ENCODE measurements at regions not wholly inside any gene's neighbourhood (a gene's known extent, or its start where the extent isn't known, plus 50 kb on each side); places are given as distances from the start of the nearest gene placed in this dataset.
A peak's percentile ranks its signal among the peaks of the same experiment; 100 is the strongest.

GRCh38 chr1:115218699-115219098 lies 119.3 kb downstream of the NGF start:
- peaks cover 34% of the 10 kb centered on the region for H3K4me1 ChIP-seq (ENCODE audit: control insufficient read depth, insufficient read depth, low read length)
- peak overlapping the region; percentile 76 for H3K9ac ChIP-seq (ENCODE audit: low read length)
- no peaks in the 10 kb centered on the region for H3K36me3 ChIP-seq (ENCODE audit: control insufficient read depth, insufficient read depth, low read length, severe bottlenecking)
- no peaks in the 10 kb centered on the region for H3K9me3 ChIP-seq (ENCODE audit: control insufficient read depth, low read length)
- no peak overlapping the region for H3K4me3 ChIP-seq (ENCODE audit: low read length)
- no peak for DNase-seq (ENCODE audit: low read depth)
- no peaks in the 10 kb centered on the region for H3K27me3 ChIP-seq (replicated peaks; ENCODE audit: control insufficient read depth, insufficient read depth, low read length)

- Histone ChIP-seq H3K4me1 (ENCODE audit: control insufficient read depth, insufficient read depth, low read length) (peaks cover 34% of the 10 kb centered on the region), H3K4me3 (ENCODE audit: low read length) (no peak overlapping the region), H3K36me3 (ENCODE audit: control insufficient read depth, insufficient read depth, low read length, severe bottlenecking) (no peaks in the 10 kb centered on the region), H3K9ac (ENCODE audit: low read length) (peak overlapping the region; percentile 24), H3K9me3 (ENCODE audit: control insufficient read depth, low read length) (no peaks in the 10 kb centered on the region), H3K27me3 (replicated peaks; ENCODE audit: control insufficient read depth, insufficient read depth, low read length) (no peaks in the 10 kb centered on the region)
- no peak for DNase-seq (ENCODE audit: low read depth)
Measured at GRCh38 chr1:115218034-115218405, 120.0 kb downstream of the NGF start.

- DNase-seq (ENCODE audit: low read depth) = no peak
- Histone ChIP-seq H3K4me3 (ENCODE audit: low read length) (no peak overlapping the region), H3K9me3 (ENCODE audit: control insufficient read depth, low read length) (no peaks in the 10 kb centered on the region), H3K4me1 (ENCODE audit: control insufficient read depth, insufficient read depth, low read length) (peaks cover 34% of the 10 kb centered on the region), H3K36me3 (ENCODE audit: control insufficient read depth, insufficient read depth, low read length, severe bottlenecking) (no peaks in the 10 kb centered on the region), H3K27me3 (replicated peaks; ENCODE audit: control insufficient read depth, insufficient read depth, low read length) (no peaks in the 10 kb centered on the region), H3K9ac (ENCODE audit: low read length) (peak overlapping the region; percentile 24)
Measured at GRCh38 chr1:115217150-115218033, 120.7 kb downstream of the NGF start.

- no peak overlapping the region for H3K4me3 ChIP-seq (ENCODE audit: low read length)
- no peak overlapping the region for H3K9ac ChIP-seq (ENCODE audit: low read length)
- H3K36me3 ChIP-seq (ENCODE audit: control insufficient read depth, insufficient read depth, low read length, severe bottlenecking) = no peaks in the 10 kb centered on the region
- no peaks in the 10 kb centered on the region for H3K27me3 ChIP-seq (replicated peaks; ENCODE audit: control insufficient read depth, insufficient read depth, low read length)
- no peak for DNase-seq (ENCODE audit: low read depth)
- no peaks in the 10 kb centered on the region for H3K9me3 ChIP-seq (ENCODE audit: control insufficient read depth, low read length)
- H3K4me1 ChIP-seq (ENCODE audit: control insufficient read depth, insufficient read depth, low read length) = peaks cover 38% of the 10 kb centered on the region
Measured at GRCh38 chr1:115215703-115216521, 122.1 kb downstream of the NGF start.

GRCh38 chr1:115215110-115215509 lies 122.9 kb downstream of the NGF start:
- Histone ChIP-seq H3K4me1 (ENCODE audit: control insufficient read depth, insufficient read depth, low read length) (peaks cover 34% of the 10 kb centered on the region), H3K4me3 (ENCODE audit: low read length) (no peak overlapping the region), H3K27me3 (replicated peaks; ENCODE audit: control insufficient read depth, insufficient read depth, low read length) (no peaks in the 10 kb centered on the region), H3K9ac (ENCODE audit: low read length) (no peak overlapping the region), H3K9me3 (ENCODE audit: control insufficient read depth, low read length) (no peaks in the 10 kb centered on the region), H3K36me3 (ENCODE audit: control insufficient read depth, insufficient read depth, low read length, severe bottlenecking) (no peaks in the 10 kb centered on the region)
- no peak for DNase-seq (ENCODE audit: low read depth)

- no peak for DNase-seq (ENCODE audit: low read depth)
Measured at GRCh38 chr1:115214098-115214497, 124.0 kb downstream of the NGF start.

GRCh38 chr1:115213130-115213529 lies 123.8 kb upstream of the TSPAN2 start:
- Histone ChIP-seq H3K27me3 (replicated peaks; ENCODE audit: control insufficient read depth, insufficient read depth, low read length) (no peaks in the 10 kb centered on the region), H3K4me3 (ENCODE audit: low read length) (no peak overlapping the region), H3K9ac (ENCODE audit: low read length) (no peak overlapping the region), H3K4me1 (ENCODE audit: control insufficient read depth, insufficient read depth, low read length) (peaks cover 31% of the 10 kb centered on the region), H3K36me3 (ENCODE audit: control insufficient read depth, insufficient read depth, low read length, severe bottlenecking) (no peaks in the 10 kb centered on the region), H3K9me3 (ENCODE audit: control insufficient read depth, low read length) (no peaks in the 10 kb centered on the region)
- DNase-seq (ENCODE audit: low read depth) = no peak

More at GRCh38 chr1:115214098-115214497, 124.0 kb downstream of the NGF start:
- Histone ChIP-seq H3K27me3 (replicated peaks; ENCODE audit: control insufficient read depth, insufficient read depth, low read length) (no peaks in the 10 kb centered on the region), H3K9ac (ENCODE audit: low read length) (no peak overlapping the region), H3K36me3 (ENCODE audit: control insufficient read depth, insufficient read depth, low read length, severe bottlenecking) (no peaks in the 10 kb centered on the region), H3K4me3 (ENCODE audit: low read length) (no peak overlapping the region), H3K4me1 (ENCODE audit: control insufficient read depth, insufficient read depth, low read length) (peaks cover 31% of the 10 kb centered on the region), H3K9me3 (ENCODE audit: control insufficient read depth, low read length) (no peaks in the 10 kb centered on the region)

- no peak for DNase-seq (ENCODE audit: low read depth)
- H3K4me3 ChIP-seq (ENCODE audit: low read length) = no peak overlapping the region
- peaks cover 17% of the 10 kb centered on the region for H3K4me1 ChIP-seq (ENCODE audit: control insufficient read depth, insufficient read depth, low read length)
- no peaks in the 10 kb centered on the region for H3K9me3 ChIP-seq (ENCODE audit: control insufficient read depth, low read length)
- H3K36me3 ChIP-seq (ENCODE audit: control insufficient read depth, insufficient read depth, low read length, severe bottlenecking) = no peaks in the 10 kb centered on the region
- H3K9ac ChIP-seq (ENCODE audit: low read length) = no peak overlapping the region
- no peaks in the 10 kb centered on the region for H3K27me3 ChIP-seq (replicated peaks; ENCODE audit: control insufficient read depth, insufficient read depth, low read length)
Measured at GRCh38 chr1:115211071-115211745, 121.9 kb upstream of the TSPAN2 start.

- H3K4me3 ChIP-seq (ENCODE audit: low read length) = no peak overlapping the region
- no peak overlapping the region for H3K9ac ChIP-seq (ENCODE audit: low read length)
- no peaks in the 10 kb centered on the region for H3K27me3 ChIP-seq (replicated peaks; ENCODE audit: control insufficient read depth, insufficient read depth, low read length)
- H3K36me3 ChIP-seq (ENCODE audit: control insufficient read depth, insufficient read depth, low read length, severe bottlenecking) = no peaks in the 10 kb centered on the region
- H3K4me1 ChIP-seq (ENCODE audit: control insufficient read depth, insufficient read depth, low read length) = peaks cover 17% of the 10 kb centered on the region
- H3K9me3 ChIP-seq (ENCODE audit: control insufficient read depth, low read length) = no peaks in the 10 kb centered on the region
- DNase-seq (ENCODE audit: low read depth) = peak; percentile 38
Measured at GRCh38 chr1:115210302-115210711, 121.0 kb upstream of the TSPAN2 start.

- Histone ChIP-seq H3K36me3 (ENCODE audit: control insufficient read depth, insufficient read depth, low read length, severe bottlenecking) (no peaks in the 10 kb centered on the region), H3K27me3 (replicated peaks; ENCODE audit: control insufficient read depth, insufficient read depth, low read length) (no peaks in the 10 kb centered on the region), H3K9me3 (ENCODE audit: control insufficient read depth, low read length) (peaks cover 20% of the 10 kb centered on the region), H3K9ac (ENCODE audit: low read length) (no peak overlapping the region), H3K4me3 (ENCODE audit: low read length) (no peak overlapping the region), H3K4me1 (ENCODE audit: control insufficient read depth, insufficient read depth, low read length) (peaks cover 16% of the 10 kb centered on the region)
- no peak for DNase-seq (ENCODE audit: low read depth)
Measured at GRCh38 chr1:115204513-115204912, 115.2 kb upstream of the TSPAN2 start.

GRCh38 chr1:115203287-115203686 lies 114.0 kb upstream of the TSPAN2 start:
- no peaks in the 10 kb centered on the region for H3K36me3 ChIP-seq (ENCODE audit: control insufficient read depth, insufficient read depth, low read length, severe bottlenecking)
- H3K4me3 ChIP-seq (ENCODE audit: low read length) = no peak overlapping the region
- no peak overlapping the region for H3K9ac ChIP-seq (ENCODE audit: low read length)
- H3K9me3 ChIP-seq (ENCODE audit: control insufficient read depth, low read length) = peaks cover 20% of the 10 kb centered on the region
- peaks cover 23% of the 10 kb centered on the region for H3K4me1 ChIP-seq (ENCODE audit: control insufficient read depth, insufficient read depth, low read length)
- DNase-seq (ENCODE audit: low read depth) = no peak
- no peaks in the 10 kb centered on the region for H3K27me3 ChIP-seq (replicated peaks; ENCODE audit: control insufficient read depth, insufficient read depth, low read length)

Measured in adipocyte (in vitro differentiated cells).